Ovary (tissue), 7 donors: ENCODE measurements at regions not wholly inside any gene's neighbourhood (a gene's known extent, or its start where the extent isn't known, plus 50 kb on each side); places are given as distances from the start of the nearest gene placed in this dataset.
A peak's percentile ranks its signal among the peaks of the same experiment; 100 is the strongest.

Experiments used
- DNase-seq, 5 donors: peaks; one replicate each; pipeline ENCODE4 v3.0.0-alpha.2; 2019 to 2020
- H3K27ac ChIP-seq, 2 donors: fragments of 200-600 bp; one replicate each; pipeline versions ENCODE4 v1.5.1 to v1.8.0; 2019 to 2022
- H3K27me3 ChIP-seq: fragments of 200-600 bp; one replicate; pipeline ENCODE4 v1.8.0; 2022
- H3K36me3 ChIP-seq: fragments of 200-600 bp; sonication (generic); one replicate; pipeline ENCODE4 v1.5.1; 2019
- H3K4me1 ChIP-seq: one replicate; pipeline ENCODE4 v1.8.1; 2013; ENCODE audit warnings: mild to moderate bottlenecking, moderate library complexity; ENCODE audit not compliant: insufficient read depth
- H3K4me3 ChIP-seq: fragments of 200-600 bp; sonication (generic); one replicate; pipeline ENCODE4 v1.5.1; 2017
- H3K9me3 ChIP-seq, 2 donors: fragments of 200-600 bp in 1 of 2; sonication (generic) in 1 of 2; one replicate each; pipeline versions ENCODE4 v1.5.1 to v1.8.1; 2013 to 2019; ENCODE audit warnings: mild to moderate bottlenecking in 1 of 2, moderate library complexity in 1 of 2
- EP300 ChIP-seq: sonication (generic); formaldehyde crosslinking; IDR thresholded peaks from one replicate; pipeline ENCODE4 v1.6.1; 2017; ENCODE audit warnings: antibody characterized with exemption
- POLR2A ChIP-seq: fragments of 450-650 bp; IDR thresholded peaks from one replicate; pipeline ENCODE4 v1.6.1; 2017; ENCODE audit warnings: antibody characterized with exemption, mild to moderate bottlenecking, moderate library complexity
- WGBS, 3 donors: extraction: QIAGEN DNeasy Blood & Tissue Kit in 1 of 3; methylation state at CpG; one replicate each; pipeline versions ENCODE4 v1.1.5 to v1.1.7; 2013 to 2017; 5-methylcytosine and 5-hydroxymethylcytosine counted together
- intact Hi-C, 4 donors: fragments of 100-400 bp; cut with DNase I; formaldehyde crosslinking; loops; one replicate each; pipeline versions ENCODE4 v1.11.0 to v1.15.1; 2022 to 2023
- TF ChIP-seq, protein P1 (sequence below), 3 donors: fragments of 450-650 bp in 2 of 3; fragments of 200-600 bp in 1 of 3; IDR thresholded peaks; one replicate each; pipeline versions ENCODE4 v1.5.1 to v1.8.0; 2016 to 2022; ENCODE audit warnings: antibody characterized with exemption in 3 of 3, mild to moderate bottlenecking in 1 of 3
- donor health status: DM: no; HTN: no; CAD: no; lungs with moderate emphysema.
- donor health status: DM: no; HTN: no; CAD: no.
- donor health status: Bipolar disorder and iron deficiency.
- donor health status: DM: no; HTN: no; CAD: no.
- donor health status: DM: yes; HTN: yes; CAD: no.

DNA sequence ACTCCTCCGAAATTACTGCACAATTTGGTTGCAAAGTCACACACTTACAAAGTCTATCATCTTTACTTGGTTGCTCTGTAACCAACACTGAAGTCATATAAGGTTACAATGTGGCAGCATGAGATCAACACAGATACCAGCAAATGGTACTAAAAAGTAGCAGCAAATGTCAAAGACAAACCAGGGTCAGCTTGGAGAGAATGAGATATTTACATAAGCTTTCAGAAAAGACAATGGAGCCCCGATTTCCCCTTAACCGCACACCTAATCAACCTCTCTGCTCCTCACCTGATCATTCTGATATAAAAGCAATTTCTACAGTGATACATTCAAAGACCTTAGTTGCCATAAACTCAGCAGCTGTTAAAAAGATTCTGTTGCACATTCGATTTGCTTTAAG is 76.4 kb upstream of the FOXN3 start:
- no peaks in the 10 kb centered on the region for H3K36me3 ChIP-seq
- H3K27ac ChIP-seq: no peak overlapping the region
- no peaks in the 10 kb centered on the region for H3K27me3 ChIP-seq
- WGBS, 3 donors: 78 to 88% (median 88%) methylated on average over 4 of the region's 4 CpGs
- intact Hi-C loops: loop anchor here in 2 of 4 donors (5.0 to 10.0 kb wide), 2 partner anchors 66 to 69 kb away; no protein-coding TSS in a partner anchor
- peaks cover 11% of the 10 kb centered on the region for H3K4me1 ChIP-seq
- no peak for DNase-seq
- no peak overlapping the region for H3K4me3 ChIP-seq
- TF ChIP-seq, protein P1, sequence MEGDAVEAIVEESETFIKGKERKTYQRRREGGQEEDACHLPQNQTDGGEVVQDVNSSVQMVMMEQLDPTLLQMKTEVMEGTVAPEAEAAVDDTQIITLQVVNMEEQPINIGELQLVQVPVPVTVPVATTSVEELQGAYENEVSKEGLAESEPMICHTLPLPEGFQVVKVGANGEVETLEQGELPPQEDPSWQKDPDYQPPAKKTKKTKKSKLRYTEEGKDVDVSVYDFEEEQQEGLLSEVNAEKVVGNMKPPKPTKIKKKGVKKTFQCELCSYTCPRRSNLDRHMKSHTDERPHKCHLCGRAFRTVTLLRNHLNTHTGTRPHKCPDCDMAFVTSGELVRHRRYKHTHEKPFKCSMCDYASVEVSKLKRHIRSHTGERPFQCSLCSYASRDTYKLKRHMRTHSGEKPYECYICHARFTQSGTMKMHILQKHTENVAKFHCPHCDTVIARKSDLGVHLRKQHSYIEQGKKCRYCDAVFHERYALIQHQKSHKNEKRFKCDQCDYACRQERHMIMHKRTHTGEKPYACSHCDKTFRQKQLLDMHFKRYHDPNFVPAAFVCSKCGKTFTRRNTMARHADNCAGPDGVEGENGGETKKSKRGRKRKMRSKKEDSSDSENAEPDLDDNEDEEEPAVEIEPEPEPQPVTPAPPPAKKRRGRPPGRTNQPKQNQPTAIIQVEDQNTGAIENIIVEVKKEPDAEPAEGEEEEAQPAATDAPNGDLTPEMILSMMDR (IDR thresholded peaks at IDR 0.05): no peak
- TF ChIP-seq EP300: no peak
- H3K9me3 ChIP-seq: no peaks in the 10 kb centered on the region

DNA sequence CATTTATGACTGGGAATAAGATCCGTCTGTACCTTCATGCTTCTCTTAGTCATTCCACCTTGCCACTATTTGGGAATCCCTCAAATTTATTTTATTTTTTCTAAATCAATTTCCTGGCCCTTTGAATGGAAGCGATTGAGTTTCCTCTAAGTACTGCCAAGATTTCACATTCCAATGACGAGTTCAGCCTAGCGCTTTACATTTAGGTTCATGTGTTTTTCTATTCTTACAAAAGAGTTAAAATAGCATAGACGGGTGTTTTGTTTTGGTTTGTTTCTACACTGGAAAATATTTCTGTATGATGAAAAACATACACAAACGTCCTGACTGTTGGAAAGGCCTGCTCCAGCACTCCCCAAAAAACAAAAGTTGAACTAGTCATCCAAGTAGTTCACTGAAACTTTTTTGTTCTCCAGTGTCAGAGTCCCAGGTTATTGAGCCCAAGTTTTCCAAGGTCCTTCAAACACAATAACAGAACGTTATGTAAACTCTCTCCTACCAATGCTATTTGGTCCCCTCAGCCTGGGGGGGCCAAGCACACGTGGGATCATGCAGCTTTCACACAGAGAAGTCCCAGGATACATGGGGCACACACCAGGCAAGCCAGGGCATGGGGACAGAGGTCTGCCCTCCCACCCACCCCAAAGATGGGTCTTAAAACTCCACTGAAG is 74.8 kb upstream of the FOXN3 start:
- TF ChIP-seq, protein P1 (IDR thresholded peaks at IDR 0.05): no peak
- TF ChIP-seq POLR2A (no peak), EP300 (no peak)
- WGBS, 3 donors: 22 to 31% (median 31%) methylated on average over 8 of the region's 8 CpGs
- H3K36me3 ChIP-seq: no peaks in the 10 kb centered on the region
- intact Hi-C loops: loop anchor here in 2 of 4 donors (5.0 to 10.0 kb wide), 2 partner anchors 65 to 67 kb away; no protein-coding TSS in a partner anchor
- no peaks in the 10 kb centered on the region for H3K9me3 ChIP-seq
- peaks cover 20% of the 10 kb centered on the region for H3K4me1 ChIP-seq
- H3K4me3 ChIP-seq: no peak overlapping the region
- peak overlapping the region; percentile 7 to 69 for H3K27ac ChIP-seq
- no peak for DNase-seq
- H3K27me3 ChIP-seq: no peaks in the 10 kb centered on the region

DNA sequence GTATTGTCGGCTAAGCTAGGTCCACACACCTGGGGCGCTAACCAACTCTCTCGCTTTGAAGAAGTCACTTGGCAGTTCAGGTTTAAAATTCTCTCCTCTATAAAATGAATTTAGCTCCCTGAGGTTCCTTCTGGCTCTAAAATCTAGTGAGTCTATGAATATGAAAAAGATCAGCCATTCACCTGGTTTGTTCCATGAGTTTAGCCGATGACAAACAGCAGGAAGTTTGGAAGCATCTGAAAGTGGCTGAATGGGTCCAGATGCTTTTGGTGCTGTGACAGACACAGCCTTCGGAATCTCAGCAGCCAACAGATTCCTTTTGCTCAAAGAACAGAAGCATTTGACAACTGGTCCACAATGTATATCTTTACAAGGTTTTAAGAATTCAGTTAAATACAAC is 73.4 kb upstream of the FOXN3 start:
- DNase-seq: no peak
- Histone ChIP-seq H3K9me3 (no peaks in the 10 kb centered on the region), H3K36me3 (no peaks in the 10 kb centered on the region), H3K27ac (peak overlapping the region; percentile 31 to 69), H3K4me3 (no peak overlapping the region), H3K27me3 (no peaks in the 10 kb centered on the region), H3K4me1 (peaks cover 21% of the 10 kb centered on the region)
- TF ChIP-seq, protein P1 (IDR thresholded peaks at IDR 0.05): no peak
- TF ChIP-seq EP300 (no peak), POLR2A (no peak)
- intact Hi-C loops: loop anchor here in 2 of 4 donors (5.0 to 10.0 kb wide), 2 partner anchors 63 to 66 kb away; no protein-coding TSS in a partner anchor
- WGBS, 3 donors: 77 to 82% (median 81%) methylated on average over 5 of the region's 5 CpGs

DNA sequence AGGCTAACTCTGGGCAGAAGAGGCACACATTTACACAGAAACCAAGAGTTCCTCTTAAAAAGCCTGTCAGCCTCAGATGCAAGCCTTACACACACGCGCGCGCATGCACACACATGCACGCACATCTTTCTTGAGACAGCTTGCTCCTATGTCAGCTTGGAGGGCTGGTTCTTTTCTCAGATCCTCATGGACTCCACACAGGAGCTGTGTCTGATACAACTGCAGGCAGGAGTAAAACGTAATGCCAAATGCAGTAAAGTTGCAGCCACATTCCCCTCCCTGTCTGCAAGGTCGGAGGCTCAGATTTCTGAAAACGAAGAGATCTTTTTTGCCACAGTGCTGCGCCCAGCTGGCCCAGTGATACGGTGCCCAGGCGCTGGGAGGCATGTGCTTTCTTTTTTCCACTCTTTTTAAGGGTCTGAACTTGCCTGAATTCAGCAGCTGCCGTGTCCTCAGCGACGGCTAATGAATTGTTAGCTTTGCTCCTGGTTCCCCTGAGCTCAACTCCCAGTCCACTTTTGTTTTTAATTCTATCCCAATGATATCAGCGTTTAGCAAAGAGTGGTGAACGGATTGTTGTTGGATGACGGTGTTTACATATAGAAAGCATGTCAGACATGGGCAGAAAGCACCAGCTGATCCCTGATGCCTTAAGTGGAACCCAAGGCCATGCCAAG is 72.9 kb upstream of the FOXN3 start:
- DNase-seq: peak in 1 of 5 donors; percentile 44
- Histone ChIP-seq H3K4me3 (peak overlapping the region; percentile 25), H3K27ac (peak overlapping the region; percentile 31 to 69), H3K9me3 (no peaks in the 10 kb centered on the region), H3K27me3 (no peaks in the 10 kb centered on the region), H3K36me3 (no peaks in the 10 kb centered on the region), H3K4me1 (peaks cover 21% of the 10 kb centered on the region)
- intact Hi-C loops: loop anchor here in 2 of 4 donors (5.0 to 10.0 kb wide), 2 partner anchors 63 to 65 kb away; no protein-coding TSS in a partner anchor
- TF ChIP-seq, protein P1 (IDR thresholded peaks at IDR 0.05): no peak
- TF ChIP-seq POLR2A: no peak
- TF ChIP-seq EP300: no peak
- WGBS, 3 donors: 3 to 14% (median 10%) methylated on average over 17 of the region's 17 CpGs
